HG03469 (cell line): ENCODE measurements at regions not wholly inside any gene's neighbourhood (a gene's known extent, or its start where the extent isn't known, plus 50 kb on each side); places are given as distances from the start of the nearest gene placed in this dataset.

Experiments
- ATAC-seq: cut with Tn5 transposase; IDR thresholded peaks from one replicate; pipeline ENCODE4 v1.9.1; 2021; ENCODE audit warnings: mild to moderate bottlenecking, moderate library complexity, moderate number of reproducible peaks; ENCODE audit not compliant: unreplicated experiment

- no peak for ATAC-seq
These were observed 586.4 kb downstream of the HTR1A start for GRCh38 chr5:63375851-63376250.

GRCh38 chr5:63374085-63374484, 588.2 kb downstream of the HTR1A start:
- ATAC-seq: no peak

GRCh38 chr5:63351164-63351563, 611.1 kb downstream of the HTR1A start:
- no peak for ATAC-seq

GRCh38 chr5:63346451-63346850, 615.8 kb downstream of the HTR1A start:
- ATAC-seq: no peak

- no peak for ATAC-seq
These were observed 620.8 kb downstream of the HTR1A start for GRCh38 chr5:63341442-63341841.

GRCh38 chr5:63323926-63324325, 638.3 kb downstream of the HTR1A start:
- no peak for ATAC-seq

- no peak for ATAC-seq
These were observed 647.7 kb downstream of the HTR1A start for GRCh38 chr5:63314551-63314950.

GRCh38 chr5:63310644-63311043, 651.6 kb downstream of the HTR1A start:
- ATAC-seq: no peak

- no peak for ATAC-seq
These were observed 655.3 kb downstream of the HTR1A start for GRCh38 chr5:63306909-63307308.

- ATAC-seq: no peak
These were observed 668.9 kb downstream of the HTR1A start for GRCh38 chr5:63293317-63293716.

- no peak for ATAC-seq
These were observed 675.5 kb downstream of the HTR1A start for GRCh38 chr5:63286724-63287123.

- no peak for ATAC-seq
These were observed 684.8 kb downstream of the LRRC70 start for GRCh38 chr5:63263411-63263810.

GRCh38 chr5:63262185-63262981, 683.8 kb downstream of the LRRC70 start:
- ATAC-seq: no peak

- ATAC-seq: no peak
These were observed 683.1 kb downstream of the LRRC70 start for GRCh38 chr5:63261695-63262094.

GRCh38 chr5:63255594-63255993, 677.0 kb downstream of the LRRC70 start:
- ATAC-seq: no peak

- ATAC-seq: no peak
These were observed 672.3 kb downstream of the LRRC70 start for GRCh38 chr5:63250939-63251338.

GRCh38 chr5:63249960-63250359, 671.3 kb downstream of the LRRC70 start:
- ATAC-seq: no peak

- no peak for ATAC-seq
These were observed 669.0 kb downstream of the LRRC70 start for GRCh38 chr5:63247651-63248050.

- no peak for ATAC-seq
These were observed 666.7 kb downstream of the LRRC70 start for GRCh38 chr5:63245271-63245670.

GRCh38 chr5:63240063-63240755, 661.6 kb downstream of the LRRC70 start:
- ATAC-seq: no peak

- ATAC-seq: no peak
These were observed 655.3 kb downstream of the LRRC70 start for GRCh38 chr5:63233911-63234310.

GRCh38 chr5:63233361-63233760, 654.7 kb downstream of the LRRC70 start:
- ATAC-seq: no peak
